Loucy (cell line): ENCODE measurements at regions not wholly inside any gene's neighbourhood (a gene's known extent, or its start where the extent isn't known, plus 50 kb on each side); places are given as distances from the start of the nearest gene placed in this dataset.

Experiments
- CTCF ChIP-seq: fragments of 200-600 bp; sonication (generic); conservative IDR thresholded peaks from 2 replicates; pipeline ENCODE4 v1.5.1; 2014; ENCODE audit warnings: mild to moderate bottlenecking, antibody characterized with exemption, low read length
- EZH2phosphoT487 ChIP-seq: fragments of 200-600 bp; IDR thresholded peaks from 2 replicates; pipeline ENCODE4 v1.6.1; 2018; ENCODE audit warnings: antibody characterized with exemption, mild to moderate bottlenecking, moderate library complexity, borderline replicate concordance

- TF ChIP-seq CTCF: peak; percentile 48
- TF ChIP-seq EZH2phosphoT487: no peak
Measured at GRCh38 chr7:108660465-108660864, 90.8 kb downstream of the DNAJB9 start.
